WTC11 (cell line): ENCODE measurements at regions not wholly inside any gene's neighbourhood (a gene's known extent, or its start where the extent isn't known, plus 50 kb on each side); places are given as distances from the start of the nearest gene placed in this dataset.

Source experiments
- CREB1 ChIP-seq: sonication (generic); formaldehyde crosslinking; IDR thresholded peaks from 2 replicates; pipeline ENCODE4 v1.8.0; 2023; ENCODE audit warnings: mild to moderate bottlenecking, missing genetic modification reagents
- CTCF ChIP-seq: fragments of 200-600 bp; IDR thresholded peaks from 2 replicates; pipeline ENCODE4 v1.8.0; 2022; ENCODE audit warnings: antibody characterized with exemption
- FOXJ3 ChIP-seq: sonication (generic); formaldehyde crosslinking; IDR thresholded peaks from 2 replicates; pipeline ENCODE4 v1.9.0; 2021; ENCODE audit warnings: missing genetic modification reagents, mild to moderate bottlenecking, borderline replicate concordance
- PRDM15 ChIP-seq: sonication (generic); formaldehyde crosslinking; IDR thresholded peaks from 2 replicates; pipeline ENCODE4 v1.8.0; 2022; ENCODE audit warnings: missing genetic modification reagents
- TEAD4 ChIP-seq: sonication (generic); formaldehyde crosslinking; IDR thresholded peaks from 2 replicates; pipeline ENCODE4 v1.8.0; 2022; ENCODE audit warnings: mild to moderate bottlenecking, missing genetic modification reagents
- TP53 ChIP-seq: sonication (generic); formaldehyde crosslinking; IDR thresholded peaks from 2 replicates; pipeline ENCODE4 v1.8.1; 2023; ENCODE audit warnings: mild to moderate bottlenecking, missing genetic modification reagents

- no peak for TF ChIP-seq TP53 (CRISPR knock-in tag)
- TF ChIP-seq FOXJ3 = no peak
- TF ChIP-seq CREB1 (CRISPR knock-in tag) = no peak
- TF ChIP-seq TEAD4 (CRISPR knock-in tag) = no peak
- TF ChIP-seq PRDM15 (CRISPR knock-in tag) = no peak
- TF ChIP-seq CTCF = no peak
These were observed 380.6 kb upstream of the AMELY start for GRCh38 chrY:7292113-7292512.
